ENCODE measurements at regions not wholly inside any gene's neighbourhood (a gene's known extent, or its start where the extent isn't known, plus 50 kb on each side); places are given as distances from the start of the nearest gene placed in this dataset.

- no peaks in the 10 kb centered on the region for H3K79me1 ChIP-seq (ENCODE audit: insufficient read depth, low read depth, low read length, poor library complexity, severe bottlenecking)
- H3K27ac Mint-ChIP-seq = no peak overlapping the region; a peak in 1 of 7 replicates
- H3K27me3 Mint-ChIP-seq (ENCODE audit: low read depth) = no peaks in the 10 kb centered on the region
- no peaks in the 10 kb centered on the region; a peak in 1 of 5 replicates for H3K9me3 Mint-ChIP-seq
- H3K23ac ChIP-seq (ENCODE audit: insufficient read length, low read depth, low read length) = no peak overlapping the region
- H2AFZ ChIP-seq (ENCODE audit: low read length) = no peak overlapping the region
- no peak overlapping the region for H3K27ac ChIP-seq (ENCODE audit: insufficient read length, low read depth, low read length)
- no peak overlapping the region for H2BK15ac ChIP-seq (ENCODE audit: low read depth, low read length)
- no peak overlapping the region for H3K4me3 Mint-ChIP-seq
- no peak overlapping the region for H2BK20ac ChIP-seq (ENCODE audit: low read depth, low read length, poor library complexity, severe bottlenecking)
- no peak overlapping the region for H2BK12ac ChIP-seq (ENCODE audit: insufficient read length, low read depth, low read length)
- no CpG with 5 or more reads among the region's 2 CpGs for WGBS (ENCODE audit: extremely low coverage, insufficient read length, low lambda C conversion rate)
- no peak overlapping the region for H4K8ac ChIP-seq (replicated peaks; ENCODE audit: insufficient read length, low read depth, low read length)
- H2BK120ac ChIP-seq (ENCODE audit: low read depth, low read length, poor library complexity, severe bottlenecking) = no peak overlapping the region
- no peak overlapping the region for H3K9ac ChIP-seq (ENCODE audit: extremely low read depth, insufficient read length, low read length)
- no peaks in the 10 kb centered on the region for H3K9me3 ChIP-seq (ENCODE audit: control insufficient read depth, low read depth, low read length)
- no peak overlapping the region for H3T11ph ChIP-seq (ENCODE audit: low read length)
- H3K18ac ChIP-seq (ENCODE audit: insufficient read length, low read depth, low read length) = no peak overlapping the region
- no peak overlapping the region for H3K4ac ChIP-seq (ENCODE audit: low read depth, low read length)
- no peak overlapping the region for H3K14ac ChIP-seq (ENCODE audit: insufficient read depth, low read length)
- H3K23me2 ChIP-seq (ENCODE audit: insufficient read length, low read depth, low read length, poor library complexity, severe bottlenecking) = no peaks in the 10 kb centered on the region
- H3K4me2 ChIP-seq (ENCODE audit: insufficient read depth, insufficient read length, low read length) = no peak overlapping the region
- no peaks in the 10 kb centered on the region for H3K27me3 ChIP-seq (ENCODE audit: insufficient read depth, low read length)
- H2AK5ac ChIP-seq (ENCODE audit: insufficient read length, low read length) = no peak overlapping the region
- no peak for TF ChIP-seq CTCF (conservative IDR thresholded peaks at IDR 0.05)
- H4K5ac ChIP-seq (ENCODE audit: insufficient read length, low read depth, low read length) = no peak overlapping the region
- no peaks in the 10 kb centered on the region for H3K79me2 ChIP-seq (ENCODE audit: insufficient read depth, low read length)
- peaks cover 3% of the 10 kb centered on the region; the same call in 1 of the 2 replicates for H3K4me1 ChIP-seq (ENCODE audit: insufficient read depth, low read length)
- H4K91ac ChIP-seq (ENCODE audit: insufficient read length, low read depth, low read length) = no peak overlapping the region
- H3K4me1 Mint-ChIP-seq = peaks cover 12 to 16% of the 10 kb centered on the region in 2 experiments
- no peak for DNase-seq
- no peaks in the 10 kb centered on the region for H3K36me3 Mint-ChIP-seq (ENCODE audit: insufficient read depth in 1 of 3, low read depth in 3 of 3)
- H3K56ac ChIP-seq (ENCODE audit: insufficient read length, low read depth, low read length) = no peak overlapping the region
- no peak overlapping the region for H2BK5ac ChIP-seq (ENCODE audit: insufficient read length, low read length)
- no peaks in the 10 kb centered on the region for H4K20me1 ChIP-seq (ENCODE audit: control insufficient read depth, insufficient read depth, insufficient read length)
Observed at GRCh38 chr6:6884193-6884627, 223.6 kb upstream of the RREB1 start.
